HEK293 (cell line): ENCODE measurements at regions not wholly inside any gene's neighbourhood (a gene's known extent, or its start where the extent isn't known, plus 50 kb on each side); places are given as distances from the start of the nearest gene placed in this dataset.
A peak's percentile ranks its signal among the peaks of the same experiment; 100 is the strongest.

Experiments
- CTCF ChIA-PET: fragments of 350-600 bp; formaldehyde crosslinking; extraction: SDS; loops from one replicate; lab custom pipeline; 2021; ENCODE audit warnings: antibody characterized with exemption; lab: Yijun Ruan, JAX
- POLR2A ChIA-PET: fragments of 300-600 bp; formaldehyde crosslinking; extraction: SDS; loops from one replicate; lab custom pipeline; 2020; ENCODE audit warnings: antibody characterized with exemption, inconsistent platforms; lab: Yijun Ruan, JAX
- H3K27ac ChIP-seq: fragments of 200-500 bp; sonication (Bioruptor generic); 2 replicates; pipeline ENCODE4 v1.5.1; 2014; ENCODE audit warnings: low read depth, low read length, control low read depth, inconsistent platforms; ENCODE audit errors: extremely low read depth
- H3K36me3 ChIP-seq, 2 experiments: fragments of 200-500 bp in 1 of 2; sonication (Bioruptor generic) in 1 of 2; 1 replicate in 1 of 2; 2 replicates in 1 of 2; pipeline ENCODE4 v1.5.1; 2014 to 2017; ENCODE audit warnings: inconsistent platforms in 2 of 2, low read length in 2 of 2; ENCODE audit not compliant: control insufficient read depth in 2 of 2, insufficient read depth in 1 of 2
- H3K4me1 ChIP-seq: fragments of 200-500 bp; sonication (Bioruptor generic); 2 replicates; pipeline ENCODE4 v1.5.1; 2014; ENCODE audit warnings: mild to moderate bottlenecking, low read length, inconsistent platforms; ENCODE audit not compliant: control insufficient read depth, insufficient read depth
- H3K4me3 ChIP-seq: 2 replicates; pipeline ENCODE4 v1.5.1; 2011; ENCODE audit warnings: low read depth, mild to moderate bottlenecking, control low read depth, low read length, moderate library complexity
- H3K9me3 ChIP-seq: fragments of 200-500 bp; sonication (Bioruptor generic); 2 replicates; pipeline ENCODE4 v1.5.1; 2014; ENCODE audit warnings: low read depth, low read length, inconsistent platforms; ENCODE audit not compliant: control insufficient read depth, insufficient read depth
- BCL11B ChIP-seq: fragments of 450-650 bp; formaldehyde crosslinking; IDR thresholded peaks from 2 replicates; pipeline ENCODE4 v1.5.1; 2016; ENCODE audit warnings: low read depth, missing biosample characterization, missing genetic modification characterization
- REPIN1 ChIP-seq: fragments of 450-650 bp; formaldehyde crosslinking; IDR thresholded peaks from 2 replicates; pipeline ENCODE4 v1.5.1; 2017; ENCODE audit warnings: missing biosample characterization, missing genetic modification characterization, low read depth
- SP2 ChIP-seq: fragments of 450-650 bp; formaldehyde crosslinking; IDR thresholded peaks from 2 replicates; pipeline ENCODE4 v1.5.1; 2016; ENCODE audit warnings: missing biosample characterization, missing genetic modification characterization
- ZBTB8A ChIP-seq: fragments of 450-650 bp; formaldehyde crosslinking; IDR thresholded peaks from 2 replicates; pipeline ENCODE4 v1.5.1; 2016; ENCODE audit warnings: missing biosample characterization, missing genetic modification characterization
- ZNF112 ChIP-seq: fragments of 450-650 bp; formaldehyde crosslinking; IDR thresholded peaks from 2 replicates; pipeline ENCODE4 v1.5.0; 2017; ENCODE audit warnings: missing biosample characterization, missing genetic modification characterization
- ZNF155 ChIP-seq: fragments of 450-650 bp; formaldehyde crosslinking; IDR thresholded peaks from 2 replicates; pipeline ENCODE4 v1.5.1; 2016; ENCODE audit warnings: missing biosample characterization, missing genetic modification characterization
- ZNF184 ChIP-seq: fragments of 450-650 bp; IDR thresholded peaks from 2 replicates; pipeline ENCODE4 v1.5.1; 2018; ENCODE audit warnings: missing biosample characterization, mild to moderate bottlenecking, missing genetic modification characterization
- ZNF560 ChIP-seq: fragments of 450-650 bp; formaldehyde crosslinking; IDR thresholded peaks from 2 replicates; pipeline ENCODE4 v1.5.1; 2017; ENCODE audit warnings: missing biosample characterization, missing genetic modification characterization, borderline replicate concordance
- ZNF561 ChIP-seq: fragments of 450-650 bp; IDR thresholded peaks from 2 replicates; pipeline ENCODE4 v1.5.1; 2018; ENCODE audit warnings: missing biosample characterization, missing genetic modification characterization, borderline replicate concordance
- ZNF585B ChIP-seq: fragments of 450-650 bp; formaldehyde crosslinking; IDR thresholded peaks from 2 replicates; pipeline ENCODE4 v1.5.1; 2016; ENCODE audit warnings: missing biosample characterization, missing genetic modification characterization
- ZNF596 ChIP-seq: fragments of 450-650 bp; IDR thresholded peaks from 2 replicates; pipeline ENCODE4 v1.5.0; 2018; ENCODE audit warnings: missing biosample characterization, mild to moderate bottlenecking, missing genetic modification characterization, moderate library complexity
- ZNF654 ChIP-seq: fragments of 450-650 bp; formaldehyde crosslinking; IDR thresholded peaks from 2 replicates; pipeline ENCODE4 v1.5.1; 2016; ENCODE audit warnings: low read depth, missing biosample characterization, missing genetic modification characterization
- ZNF660 ChIP-seq: fragments of 450-650 bp; IDR thresholded peaks from 2 replicates; pipeline ENCODE4 v1.5.1; 2018; ENCODE audit warnings: missing biosample characterization, mild to moderate bottlenecking, missing genetic modification characterization
- ZNF76 ChIP-seq: fragments of 450-650 bp; formaldehyde crosslinking; IDR thresholded peaks from 2 replicates; pipeline ENCODE4; 2016; ENCODE audit warnings: low read depth, missing biosample characterization, missing genetic modification characterization, borderline replicate concordance
- ZNF777 ChIP-seq: fragments of 450-650 bp; formaldehyde crosslinking; IDR thresholded peaks from 2 replicates; pipeline ENCODE4 v1.5.1; 2017; ENCODE audit warnings: missing biosample characterization, missing genetic modification characterization, borderline replicate concordance
- ZNF843 ChIP-seq: fragments of 450-650 bp; formaldehyde crosslinking; IDR thresholded peaks from 2 replicates; pipeline ENCODE4 v1.5.1; 2016; ENCODE audit warnings: missing biosample characterization, missing genetic modification characterization
- ZSCAN16 ChIP-seq: fragments of 450-650 bp; formaldehyde crosslinking; IDR thresholded peaks from 2 replicates; pipeline ENCODE4 v1.5.1; 2016; ENCODE audit warnings: missing biosample characterization, missing genetic modification characterization
- TF ChIP-seq, protein P1 (sequence below): fragments of 450-650 bp; formaldehyde crosslinking; IDR thresholded peaks from 2 replicates; pipeline ENCODE4 v1.5.1; 2017; ENCODE audit warnings: missing biosample characterization, missing genetic modification characterization
- TF ChIP-seq, protein P2 (sequence below): fragments of 450-650 bp; formaldehyde crosslinking; IDR thresholded peaks from 2 replicates; pipeline ENCODE4 v1.5.1; 2016; ENCODE audit warnings: missing biosample characterization, missing genetic modification characterization, borderline replicate concordance
- TF ChIP-seq, protein P3 (sequence below): fragments of 450-650 bp; IDR thresholded peaks from 2 replicates; pipeline ENCODE4 v1.5.1; 2018; ENCODE audit warnings: missing biosample characterization, missing genetic modification characterization
- TF ChIP-seq, protein P4 (sequence below): fragments of 450-650 bp; formaldehyde crosslinking; IDR thresholded peaks from 2 replicates; pipeline ENCODE4 v1.5.1; 2017; ENCODE audit warnings: missing biosample characterization, missing genetic modification characterization

DNA sequence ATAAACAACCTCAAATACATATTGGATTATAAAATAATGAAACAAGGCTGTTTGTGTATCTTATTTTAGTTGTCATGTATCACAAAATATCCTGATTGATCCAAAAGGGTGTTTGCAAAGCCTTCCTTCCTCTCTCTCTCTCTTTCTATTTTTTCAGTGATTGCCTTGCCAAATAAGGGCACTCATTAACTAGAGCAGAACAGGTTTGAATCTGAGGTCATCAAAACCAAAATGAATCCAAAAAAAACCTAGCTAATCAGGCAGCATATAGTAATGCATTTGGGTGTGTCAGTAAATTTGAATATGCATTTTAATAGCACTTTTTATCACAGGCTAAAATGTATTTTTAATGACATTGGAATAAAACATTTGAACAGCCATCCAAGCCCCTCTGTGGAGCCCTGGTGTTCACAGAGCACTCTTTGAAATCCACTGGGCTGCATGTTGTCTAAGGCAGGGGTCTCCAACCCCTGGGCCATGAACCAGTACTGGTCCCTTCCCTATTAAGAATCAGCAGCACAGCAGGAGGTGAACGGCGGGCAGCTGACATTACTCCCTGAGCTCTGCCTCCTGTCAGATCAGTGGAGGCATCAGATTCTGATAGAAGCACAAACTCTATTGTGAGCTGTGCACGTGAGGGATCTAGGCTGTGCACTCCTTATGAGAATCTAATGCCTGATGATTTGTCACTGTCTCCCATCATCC, 171.8 kb upstream of the RAI14 start:
- ChIA-PET POLR2A (no interaction called here), CTCF (interaction anchor here (0.6 to 6.7 kb wide), 10 partner anchors 9 to 816 kb away, joined by 3 to 150 read pairs (median 9); no protein-coding TSS in a partner anchor)

DNA sequence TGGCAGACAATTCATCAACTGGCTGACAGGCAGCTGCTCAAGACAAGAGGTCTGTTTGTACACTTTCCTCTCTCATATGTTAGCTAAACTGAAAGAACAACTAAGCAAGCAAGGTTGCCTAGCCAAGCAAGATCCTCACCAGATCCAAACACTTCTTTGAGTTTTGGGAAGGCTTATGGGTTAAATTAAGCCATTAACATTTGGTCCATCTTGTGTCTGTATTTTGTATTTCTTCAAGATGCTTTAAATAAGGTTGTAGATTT, 170.4 kb upstream of the RAI14 start:
- Histone ChIP-seq H3K27ac (no peak overlapping the region), H3K4me3 (no peak overlapping the region), H3K4me1 (no peaks in the 10 kb centered on the region), H3K36me3 (no peaks in the 10 kb centered on the region)
- POLR2A ChIA-PET, result interaction anchor here (0.5 to 1.2 kb wide), 3 partner anchors 430 to 1036 kb away, joined by 4 to 5 read pairs (median 4); partner anchors contain the start of genes BRIX1, DNAJC21 and RAD1
- TF ChIP-seq ZNF843 (no peak), ZBTB8A (no peak), SP2 (no peak), ZNF560 (tag by site-specific recombination) (no peak), ZNF112 (no peak), REPIN1 (tag by site-specific recombination) (no peak)
- TF ChIP-seq, protein P1, sequence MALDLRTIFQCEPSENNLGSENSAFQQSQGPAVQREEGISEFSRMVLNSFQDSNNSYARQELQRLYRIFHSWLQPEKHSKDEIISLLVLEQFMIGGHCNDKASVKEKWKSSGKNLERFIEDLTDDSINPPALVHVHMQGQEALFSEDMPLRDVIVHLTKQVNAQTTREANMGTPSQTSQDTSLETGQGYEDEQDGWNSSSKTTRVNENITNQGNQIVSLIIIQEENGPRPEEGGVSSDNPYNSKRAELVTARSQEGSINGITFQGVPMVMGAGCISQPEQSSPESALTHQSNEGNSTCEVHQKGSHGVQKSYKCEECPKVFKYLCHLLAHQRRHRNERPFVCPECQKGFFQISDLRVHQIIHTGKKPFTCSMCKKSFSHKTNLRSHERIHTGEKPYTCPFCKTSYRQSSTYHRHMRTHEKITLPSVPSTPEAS (tag by site-specific recombination), result no peak
- TF ChIP-seq, all 188 proteins: peak for 0
- H3K9me3 ChIP-seq, result no peaks in the 10 kb centered on the region
- CTCF ChIA-PET, result interaction anchor here (0.6 to 6.7 kb wide), 33 partner anchors 9 to 1136 kb away, joined by 3 to 150 read pairs (median 4); partner anchors contain the start of genes BRIX1 and RAD1

More for the DNA sequence above, 171.8 kb upstream of the RAI14 start:
- Histone ChIP-seq H3K4me3 (no peak overlapping the region), H3K9me3 (no peaks in the 10 kb centered on the region), H3K4me1 (no peaks in the 10 kb centered on the region), H3K27ac (no peak overlapping the region), H3K36me3 (no peaks in the 10 kb centered on the region)
- peak; percentile 25; the same call in 1 of the 2 replicates for TF ChIP-seq ZSCAN16 (tag by site-specific recombination)
- TF ChIP-seq, protein P2, sequence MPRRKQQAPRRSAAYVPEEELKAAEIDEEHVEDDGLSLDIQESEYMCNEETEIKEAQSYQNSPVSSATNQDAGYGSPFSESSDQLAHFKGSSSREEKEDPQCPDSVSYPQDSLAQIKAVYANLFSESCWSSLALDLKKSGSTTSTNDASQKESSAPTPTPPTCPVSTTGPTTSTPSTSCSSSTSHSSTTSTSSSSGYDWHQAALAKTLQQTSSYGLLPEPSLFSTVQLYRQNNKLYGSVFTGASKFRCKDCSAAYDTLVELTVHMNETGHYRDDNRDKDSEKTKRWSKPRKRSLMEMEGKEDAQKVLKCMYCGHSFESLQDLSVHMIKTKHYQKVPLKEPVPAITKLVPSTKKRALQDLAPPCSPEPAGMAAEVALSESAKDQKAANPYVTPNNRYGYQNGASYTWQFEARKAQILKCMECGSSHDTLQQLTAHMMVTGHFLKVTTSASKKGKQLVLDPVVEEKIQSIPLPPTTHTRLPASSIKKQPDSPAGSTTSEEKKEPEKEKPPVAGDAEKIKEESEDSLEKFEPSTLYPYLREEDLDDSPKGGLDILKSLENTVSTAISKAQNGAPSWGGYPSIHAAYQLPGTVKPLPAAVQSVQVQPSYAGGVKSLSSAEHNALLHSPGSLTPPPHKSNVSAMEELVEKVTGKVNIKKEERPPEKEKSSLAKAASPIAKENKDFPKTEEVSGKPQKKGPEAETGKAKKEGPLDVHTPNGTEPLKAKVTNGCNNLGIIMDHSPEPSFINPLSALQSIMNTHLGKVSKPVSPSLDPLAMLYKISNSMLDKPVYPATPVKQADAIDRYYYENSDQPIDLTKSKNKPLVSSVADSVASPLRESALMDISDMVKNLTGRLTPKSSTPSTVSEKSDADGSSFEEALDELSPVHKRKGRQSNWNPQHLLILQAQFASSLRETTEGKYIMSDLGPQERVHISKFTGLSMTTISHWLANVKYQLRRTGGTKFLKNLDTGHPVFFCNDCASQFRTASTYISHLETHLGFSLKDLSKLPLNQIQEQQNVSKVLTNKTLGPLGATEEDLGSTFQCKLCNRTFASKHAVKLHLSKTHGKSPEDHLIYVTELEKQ (tag by site-specific recombination), result no peak

DNA sequence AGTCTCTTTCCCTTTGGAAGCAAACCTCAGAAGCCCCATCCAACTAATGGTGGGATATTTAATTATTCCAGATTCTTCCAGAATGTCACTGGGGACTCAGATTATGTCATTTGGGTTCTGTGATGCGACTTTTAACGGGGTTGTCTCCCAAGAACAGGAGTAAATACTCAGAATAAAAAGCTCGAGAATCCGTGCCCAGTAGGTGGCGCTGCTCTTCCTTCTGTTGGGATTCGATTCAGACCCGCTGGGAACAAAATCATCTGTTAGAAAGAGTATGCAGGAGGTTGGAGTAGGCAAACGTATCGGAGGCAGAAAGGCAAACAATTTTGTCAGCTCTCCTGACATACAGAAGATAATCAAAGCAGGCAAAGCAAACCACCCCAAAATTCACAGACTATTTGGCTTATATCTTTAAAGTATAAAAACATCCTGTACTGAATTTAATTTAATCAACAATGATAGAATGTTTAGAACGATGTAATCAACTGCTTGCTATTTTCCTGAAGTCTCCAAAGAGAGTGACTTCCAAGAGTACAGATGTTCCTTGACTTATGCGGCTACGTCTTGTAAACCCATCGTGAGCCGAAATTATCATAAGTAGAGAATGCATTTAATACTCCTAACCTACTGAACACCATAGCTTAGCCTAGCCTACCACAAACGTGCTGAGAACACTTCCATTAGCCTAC, 169.8 kb upstream of the RAI14 start:
- Histone ChIP-seq H3K4me3 (no peak overlapping the region), H3K27ac (no peak overlapping the region)
- POLR2A ChIA-PET, result interaction anchor here (0.5 to 1.2 kb wide), 3 partner anchors 429 to 1037 kb away, joined by 4 to 5 read pairs (median 4); partner anchors contain the start of genes BRIX1, DNAJC21 and RAD1
- no peak for TF ChIP-seq ZNF777
- TF ChIP-seq ZNF660 (tag by site-specific recombination), result peak; percentile 75
- 0 out of 2 replicates have a peak, but pooled peaks have one; percentile 47 for TF ChIP-seq ZNF561
- peak; percentile 100 for TF ChIP-seq ZNF654 (tag by site-specific recombination)
- TF ChIP-seq, protein P3, sequence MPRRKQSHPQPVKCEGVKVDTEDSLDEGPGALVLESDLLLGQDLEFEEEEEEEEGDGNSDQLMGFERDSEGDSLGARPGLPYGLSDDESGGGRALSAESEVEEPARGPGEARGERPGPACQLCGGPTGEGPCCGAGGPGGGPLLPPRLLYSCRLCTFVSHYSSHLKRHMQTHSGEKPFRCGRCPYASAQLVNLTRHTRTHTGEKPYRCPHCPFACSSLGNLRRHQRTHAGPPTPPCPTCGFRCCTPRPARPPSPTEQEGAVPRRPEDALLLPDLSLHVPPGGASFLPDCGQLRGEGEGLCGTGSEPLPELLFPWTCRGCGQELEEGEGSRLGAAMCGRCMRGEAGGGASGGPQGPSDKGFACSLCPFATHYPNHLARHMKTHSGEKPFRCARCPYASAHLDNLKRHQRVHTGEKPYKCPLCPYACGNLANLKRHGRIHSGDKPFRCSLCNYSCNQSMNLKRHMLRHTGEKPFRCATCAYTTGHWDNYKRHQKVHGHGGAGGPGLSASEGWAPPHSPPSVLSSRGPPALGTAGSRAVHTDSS (tag by site-specific recombination), result no peak
- no peak for TF ChIP-seq ZNF76 (tag by site-specific recombination)
- TF ChIP-seq ZNF585B (tag by site-specific recombination), result no peak
- TF ChIP-seq, protein P4, sequence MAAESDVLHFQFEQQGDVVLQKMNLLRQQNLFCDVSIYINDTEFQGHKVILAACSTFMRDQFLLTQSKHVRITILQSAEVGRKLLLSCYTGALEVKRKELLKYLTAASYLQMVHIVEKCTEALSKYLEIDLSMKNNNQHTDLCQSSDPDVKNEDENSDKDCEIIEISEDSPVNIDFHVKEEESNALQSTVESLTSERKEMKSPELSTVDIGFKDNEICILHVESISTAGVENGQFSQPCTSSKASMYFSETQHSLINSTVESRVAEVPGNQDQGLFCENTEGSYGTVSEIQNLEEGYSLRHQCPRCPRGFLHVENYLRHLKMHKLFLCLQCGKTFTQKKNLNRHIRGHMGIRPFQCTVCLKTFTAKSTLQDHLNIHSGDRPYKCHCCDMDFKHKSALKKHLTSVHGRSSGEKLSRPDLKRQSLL, result no peak
- TF ChIP-seq ZNF596 (tag by site-specific recombination), result no peak
- TF ChIP-seq ZNF155 (tag by site-specific recombination), result no peak
- no peak for TF ChIP-seq BCL11B (tag by site-specific recombination)
- 0 out of 2 replicates have a peak, but pooled peaks have one; percentile 15 for TF ChIP-seq ZNF184 (tag by site-specific recombination)

More for the DNA sequence above, 169.8 kb upstream of the RAI14 start:
- no peaks in the 10 kb centered on the region for H3K36me3 ChIP-seq
- no peaks in the 10 kb centered on the region for H3K4me1 ChIP-seq
- H3K9me3 ChIP-seq, result no peaks in the 10 kb centered on the region
- CTCF ChIA-PET, result interaction anchor here (0.6 to 6.7 kb wide), 42 partner anchors 8 to 1335 kb away, joined by 3 to 150 read pairs (median 4); partner anchors contain the start of genes BRIX1 and RAD1
